Endothelial cell of umbilical vein (primary cell): ENCODE measurements at regions not wholly inside any gene's neighbourhood (a gene's known extent, or its start where the extent isn't known, plus 50 kb on each side); places are given as distances from the start of the nearest gene placed in this dataset.

Source experiments
- EZH2 ChIP-seq: IDR thresholded peaks from 2 replicates; pipeline ENCODE4 v1.6.1; 2012; ENCODE audit warnings: borderline replicate concordance, low read depth, mild to moderate bottlenecking, moderate library complexity, low read length, inconsistent platforms; ENCODE audit not compliant: severe bottlenecking
- GATA2 ChIP-seq: IDR thresholded peaks from 2 replicates; pipeline ENCODE4 v1.7.0; 2011; ENCODE audit warnings: low read depth, mild to moderate bottlenecking, moderate library complexity, mixed read lengths, low read length; ENCODE audit not compliant: insufficient read length, insufficient read depth
- JUN ChIP-seq: IDR thresholded peaks from 2 replicates; pipeline ENCODE4 v1.6.1; 2011; ENCODE audit warnings: borderline replicate concordance, low read depth; ENCODE audit not compliant: insufficient read length, insufficient read depth
- MYC ChIP-seq: IDR thresholded peaks from one replicate; pipeline ENCODE4 v1.6.1; 2011; ENCODE audit warnings: mild to moderate bottlenecking, low read depth, low read length
- POLR2A ChIP-seq: IDR thresholded peaks from 2 replicates; pipeline ENCODE4 v1.6.1; 2012; ENCODE audit warnings: low read depth, mild to moderate bottlenecking, control low read depth, low read length
- POLR2AphosphoS5 ChIP-seq: IDR thresholded peaks from 2 replicates; pipeline ENCODE4 v1.6.1; 2012; ENCODE audit warnings: low read depth, mild to moderate bottlenecking, control low read depth, low read length, moderate library complexity; ENCODE audit not compliant: insufficient read depth
- TF ChIP-seq, protein P1 (sequence below), 2 donors: IDR thresholded peaks; 1 replicate in 1 of 2; 2 replicates in 1 of 2; pipeline ENCODE4 v1.5.1; 2011; ENCODE audit warnings: low read length in 2 of 2, mild to moderate bottlenecking in 2 of 2, moderate library complexity in 2 of 2, control low read depth in 1 of 2, inconsistent platforms in 1 of 2, low read depth in 1 of 2; ENCODE audit not compliant: insufficient read depth in 1 of 2; ENCODE audit errors: extremely low read depth in 1 of 2
- TF ChIP-seq, protein P2 (sequence below): IDR thresholded peaks from 2 replicates; pipeline ENCODE4 v1.6.1; 2011; ENCODE audit not compliant: insufficient read depth, insufficient read length

DNA sequence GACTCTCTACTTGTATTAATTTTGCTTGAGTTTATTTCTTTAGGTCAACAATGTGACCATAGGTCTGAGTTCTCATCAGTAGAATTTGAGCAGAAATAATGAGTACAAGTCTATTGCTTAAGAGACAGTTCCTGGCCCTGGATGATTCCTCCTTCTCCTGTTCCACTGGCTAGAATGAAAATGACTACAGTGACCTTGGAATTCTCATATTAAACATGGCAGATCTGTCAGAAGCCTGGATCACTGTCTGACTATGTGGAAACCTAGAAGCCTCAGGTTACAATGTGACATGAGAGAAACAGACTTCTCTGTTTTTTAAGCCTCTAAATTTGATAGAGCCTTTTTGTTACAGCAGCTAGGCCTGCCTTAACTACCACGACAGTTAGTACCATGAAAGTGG is 82.9 kb upstream of the MED14 start:
- TF ChIP-seq, protein P1, sequence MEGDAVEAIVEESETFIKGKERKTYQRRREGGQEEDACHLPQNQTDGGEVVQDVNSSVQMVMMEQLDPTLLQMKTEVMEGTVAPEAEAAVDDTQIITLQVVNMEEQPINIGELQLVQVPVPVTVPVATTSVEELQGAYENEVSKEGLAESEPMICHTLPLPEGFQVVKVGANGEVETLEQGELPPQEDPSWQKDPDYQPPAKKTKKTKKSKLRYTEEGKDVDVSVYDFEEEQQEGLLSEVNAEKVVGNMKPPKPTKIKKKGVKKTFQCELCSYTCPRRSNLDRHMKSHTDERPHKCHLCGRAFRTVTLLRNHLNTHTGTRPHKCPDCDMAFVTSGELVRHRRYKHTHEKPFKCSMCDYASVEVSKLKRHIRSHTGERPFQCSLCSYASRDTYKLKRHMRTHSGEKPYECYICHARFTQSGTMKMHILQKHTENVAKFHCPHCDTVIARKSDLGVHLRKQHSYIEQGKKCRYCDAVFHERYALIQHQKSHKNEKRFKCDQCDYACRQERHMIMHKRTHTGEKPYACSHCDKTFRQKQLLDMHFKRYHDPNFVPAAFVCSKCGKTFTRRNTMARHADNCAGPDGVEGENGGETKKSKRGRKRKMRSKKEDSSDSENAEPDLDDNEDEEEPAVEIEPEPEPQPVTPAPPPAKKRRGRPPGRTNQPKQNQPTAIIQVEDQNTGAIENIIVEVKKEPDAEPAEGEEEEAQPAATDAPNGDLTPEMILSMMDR (IDR thresholded peaks at IDR 0.05; ENCODE audit: extremely low read depth in 1 of 2, insufficient read depth in 1 of 2, low read depth in 1 of 2, low read length in 2 of 2): no peak
- TF ChIP-seq POLR2A (no peak), POLR2AphosphoS5 (no peak), JUN (no peak), EZH2 (no peak), GATA2 (no peak), MYC (no peak)
- TF ChIP-seq, protein P2, sequence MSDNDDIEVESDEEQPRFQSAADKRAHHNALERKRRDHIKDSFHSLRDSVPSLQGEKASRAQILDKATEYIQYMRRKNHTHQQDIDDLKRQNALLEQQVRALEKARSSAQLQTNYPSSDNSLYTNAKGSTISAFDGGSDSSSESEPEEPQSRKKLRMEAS: no peak
